Activated naive CD4-positive, alpha-beta T cell treated with anti-CD3 and anti-CD28 coated beads for 36 hours (primary cell): ENCODE measurements at regions not wholly inside any gene's neighbourhood (a gene's known extent, or its start where the extent isn't known, plus 50 kb on each side); places are given as distances from the start of the nearest gene placed in this dataset.
"Not testable (repeated sequence)": the region's sequence is repeated elsewhere in the genome, so short reads cannot be mapped to it uniquely, and the experiment has no call there.

Experiments used
- CTCF ChIA-PET: fragments of 350-600 bp; sonication (Branson Sonifier 250); formaldehyde crosslinking; loops from one replicate; lab custom pipeline; 2021; ENCODE audit warnings: antibody characterized with exemption; lab: Charles Lee
- DNase-seq: peaks from one replicate; pipeline ENCODE4 v3.0.0-alpha.2; 2020
- H3K27ac Mint-ChIP-seq: one replicate; pipeline ENCODE4 v1.8.0; 2021; ENCODE audit warnings: mild to moderate bottlenecking, mixed read lengths
- H3K27me3 Mint-ChIP-seq: one replicate; pipeline ENCODE4 v1.8.0; 2021; ENCODE audit warnings: low read depth, mixed read lengths
- H3K36me3 Mint-ChIP-seq: one replicate; pipeline ENCODE4 v1.8.0; 2021; ENCODE audit warnings: low read depth, mixed read lengths
- H3K4me1 Mint-ChIP-seq: one replicate; pipeline ENCODE4 v1.8.0; 2021; ENCODE audit warnings: low read depth, mixed read lengths
- H3K4me3 Mint-ChIP-seq: one replicate; pipeline ENCODE4 v1.8.0; 2021; ENCODE audit warnings: mild to moderate bottlenecking, moderate library complexity, mixed read lengths
- H3K9me3 Mint-ChIP-seq: one replicate; pipeline ENCODE4 v1.8.0; 2021; ENCODE audit warnings: mixed read lengths
- intact Hi-C: fragments of 100-400 bp; cut with micrococcal nuclease; formaldehyde crosslinking; loops from one replicate; pipeline ENCODE4 v1.15.1; 2023

- H3K4me3 Mint-ChIP-seq, CTCF ChIA-PET, H3K36me3 Mint-ChIP-seq, H3K9me3 Mint-ChIP-seq, DNase-seq, H3K27ac Mint-ChIP-seq, H3K27me3 Mint-ChIP-seq, intact Hi-C loops, H3K4me1 Mint-ChIP-seq: not testable (repeated sequence)
These were observed 333.1 kb upstream of the COX7C start for GRCh38 chr5:86284400-86285190.

GRCh38 chr5:86287437-86287836, 330.3 kb upstream of the COX7C start:
- H3K9me3 Mint-ChIP-seq, H3K36me3 Mint-ChIP-seq, H3K27ac Mint-ChIP-seq, DNase-seq, H3K4me3 Mint-ChIP-seq, CTCF ChIA-PET, H3K4me1 Mint-ChIP-seq, intact Hi-C loops, H3K27me3 Mint-ChIP-seq: not testable (repeated sequence)

DNA sequence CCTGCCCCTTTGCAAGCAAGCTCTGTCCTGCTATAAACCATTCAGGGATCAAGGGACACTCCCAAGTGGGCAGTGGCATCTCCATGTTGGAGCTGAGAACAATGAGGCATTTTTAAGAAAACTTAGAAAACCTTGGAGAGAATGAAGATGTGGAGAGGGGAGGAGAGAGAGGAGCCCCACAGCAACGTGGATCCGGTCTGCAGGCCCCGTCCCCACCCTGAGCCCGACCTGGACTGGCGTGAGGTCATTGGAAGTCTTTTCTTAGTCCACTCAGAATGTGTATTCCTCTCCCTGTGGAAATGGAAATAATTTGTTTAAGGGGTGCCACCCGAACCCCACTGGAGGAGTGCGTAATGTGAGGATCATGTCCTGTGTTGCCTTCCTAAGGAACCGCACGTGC, 328.0 kb upstream of the COX7C start:
- H3K27ac Mint-ChIP-seq, H3K4me1 Mint-ChIP-seq, H3K36me3 Mint-ChIP-seq, H3K9me3 Mint-ChIP-seq, H3K27me3 Mint-ChIP-seq, CTCF ChIA-PET, DNase-seq, H3K4me3 Mint-ChIP-seq, intact Hi-C loops: not testable (repeated sequence)

DNA sequence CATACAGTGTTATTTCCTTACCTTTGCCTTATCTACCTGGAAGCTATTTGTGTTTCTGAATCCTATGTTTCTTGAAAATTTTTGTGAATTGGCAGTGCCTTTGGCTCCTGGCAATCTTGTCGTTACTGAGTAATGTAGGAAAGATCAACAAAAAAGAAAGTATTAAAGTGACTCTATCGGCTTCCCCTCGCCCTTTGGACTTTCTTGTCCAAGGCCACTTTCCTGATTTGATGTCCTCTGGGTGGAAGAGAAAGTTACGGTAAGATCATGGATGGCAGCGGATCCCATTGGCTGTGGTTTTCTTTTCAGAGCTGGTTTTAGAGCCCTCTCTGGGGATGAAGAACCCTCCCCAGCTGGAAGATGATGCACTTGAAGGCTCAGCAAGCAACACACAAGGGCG, 324.9 kb upstream of the COX7C start:
- CTCF ChIA-PET, H3K9me3 Mint-ChIP-seq, H3K4me1 Mint-ChIP-seq, H3K27me3 Mint-ChIP-seq, H3K36me3 Mint-ChIP-seq, intact Hi-C loops, H3K4me3 Mint-ChIP-seq, H3K27ac Mint-ChIP-seq, DNase-seq: not testable (repeated sequence)

DNA sequence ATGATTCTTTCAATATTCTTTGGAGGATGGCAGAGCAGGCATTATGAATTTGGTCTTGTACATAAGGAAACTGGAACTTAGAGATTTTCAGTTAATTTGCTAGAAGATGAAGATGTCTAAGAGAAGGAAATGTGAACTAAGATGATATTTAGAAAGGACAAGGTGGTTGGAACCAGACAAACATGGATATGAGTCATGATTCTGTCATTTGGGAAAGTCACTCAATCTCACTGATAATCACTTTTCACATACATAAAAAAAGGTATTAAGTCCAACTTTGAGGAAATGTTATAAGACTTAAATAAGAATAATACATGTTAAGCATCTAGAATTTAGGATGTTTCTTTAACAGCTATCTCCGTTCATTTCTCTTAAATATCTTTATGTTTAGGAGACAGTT, 315.1 kb upstream of the COX7C start:
- CTCF ChIA-PET, H3K27me3 Mint-ChIP-seq, DNase-seq, H3K4me3 Mint-ChIP-seq, H3K36me3 Mint-ChIP-seq, intact Hi-C loops, H3K4me1 Mint-ChIP-seq, H3K9me3 Mint-ChIP-seq, H3K27ac Mint-ChIP-seq: not testable (repeated sequence)

DNA sequence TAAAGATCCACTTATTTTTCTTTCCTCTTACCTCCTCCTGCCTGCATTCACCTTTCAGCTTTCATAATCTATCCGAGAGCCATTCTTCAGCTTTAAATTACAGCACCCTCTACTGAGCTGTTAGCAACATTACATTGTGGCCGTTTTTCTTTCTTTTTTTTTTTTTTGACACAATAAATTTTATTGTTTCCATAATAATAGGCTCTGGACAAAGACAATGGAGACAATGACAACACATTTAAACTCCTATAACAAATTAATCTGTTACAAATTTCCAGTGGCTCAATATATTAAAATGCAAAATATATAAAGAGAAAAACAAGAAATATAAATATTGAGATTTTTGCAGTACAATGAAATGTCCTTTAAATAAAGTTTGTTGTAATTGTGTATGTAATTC, 312.7 kb upstream of the COX7C start:
- H3K4me3 Mint-ChIP-seq, H3K9me3 Mint-ChIP-seq, intact Hi-C loops, H3K36me3 Mint-ChIP-seq, H3K4me1 Mint-ChIP-seq, H3K27ac Mint-ChIP-seq, CTCF ChIA-PET, DNase-seq, H3K27me3 Mint-ChIP-seq: not testable (repeated sequence)

DNA sequence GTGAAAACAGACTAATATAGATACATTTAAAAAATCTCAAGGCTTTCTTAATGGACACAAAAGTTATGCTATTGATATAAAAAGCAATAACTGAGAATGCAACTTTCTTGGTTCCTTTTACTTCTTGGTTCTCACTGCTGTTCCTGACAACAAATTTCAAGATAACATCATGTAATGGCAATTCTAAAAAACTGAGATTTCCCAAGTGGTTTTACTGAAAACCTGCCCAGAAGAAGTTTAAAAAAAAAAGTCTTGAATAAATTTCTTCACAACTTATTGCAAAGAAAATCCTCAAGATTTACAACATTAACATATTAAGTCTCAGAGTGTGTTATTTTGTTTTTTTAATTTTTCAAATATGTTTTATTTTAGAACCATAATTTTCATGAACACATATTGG, 302.8 kb upstream of the COX7C start:
- H3K27ac Mint-ChIP-seq, result no peak overlapping the region
- CTCF ChIA-PET, result no interaction called here
- H3K36me3 Mint-ChIP-seq, result no peaks in the 10 kb centered on the region
- intact Hi-C loops, result no loop called here
- no peaks in the 10 kb centered on the region for H3K9me3 Mint-ChIP-seq
- no peak for DNase-seq
- H3K4me1 Mint-ChIP-seq, result no peaks in the 10 kb centered on the region
- no peaks in the 10 kb centered on the region for H3K27me3 Mint-ChIP-seq
- H3K4me3 Mint-ChIP-seq, result no peak overlapping the region

DNA sequence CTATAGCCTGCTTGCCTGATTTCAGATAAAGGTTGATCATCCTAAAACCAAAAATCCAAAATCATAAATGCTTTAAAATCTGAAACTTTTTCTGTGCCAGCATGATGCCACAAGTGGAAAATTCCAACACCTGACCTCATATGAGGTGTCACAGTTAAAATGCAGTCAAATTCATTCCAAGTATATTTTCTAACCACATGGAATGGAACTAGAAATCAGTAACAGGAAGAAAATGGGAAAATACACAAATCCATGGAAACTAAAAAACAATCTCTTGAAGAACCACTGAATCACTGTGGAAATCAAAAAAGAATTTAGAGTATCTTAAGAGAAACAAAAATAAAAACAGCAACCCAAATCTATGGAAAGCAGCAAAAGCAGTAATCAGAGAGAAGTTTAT, 297.5 kb upstream of the COX7C start:
- Mint-ChIP-seq H3K9me3 (no peaks in the 10 kb centered on the region), H3K27me3 (no peaks in the 10 kb centered on the region), H3K4me1 (no peaks in the 10 kb centered on the region), H3K36me3 (no peaks in the 10 kb centered on the region), H3K27ac (no peak overlapping the region), H3K4me3 (no peak overlapping the region)
- no peak for DNase-seq
- intact Hi-C loops, result no loop called here
- CTCF ChIA-PET, result no interaction called here

- Mint-ChIP-seq H3K27ac (no peak overlapping the region), H3K9me3 (peaks cover 1% of the 10 kb centered on the region), H3K36me3 (no peaks in the 10 kb centered on the region), H3K4me3 (no peak overlapping the region), H3K4me1 (no peaks in the 10 kb centered on the region), H3K27me3 (no peaks in the 10 kb centered on the region)
- CTCF ChIA-PET, result no interaction called here
- intact Hi-C loops, result no loop called here
- DNase-seq, result no peak
These were observed 288.4 kb upstream of the COX7C start for GRCh38 chr5:86329318-86329717.

DNA sequence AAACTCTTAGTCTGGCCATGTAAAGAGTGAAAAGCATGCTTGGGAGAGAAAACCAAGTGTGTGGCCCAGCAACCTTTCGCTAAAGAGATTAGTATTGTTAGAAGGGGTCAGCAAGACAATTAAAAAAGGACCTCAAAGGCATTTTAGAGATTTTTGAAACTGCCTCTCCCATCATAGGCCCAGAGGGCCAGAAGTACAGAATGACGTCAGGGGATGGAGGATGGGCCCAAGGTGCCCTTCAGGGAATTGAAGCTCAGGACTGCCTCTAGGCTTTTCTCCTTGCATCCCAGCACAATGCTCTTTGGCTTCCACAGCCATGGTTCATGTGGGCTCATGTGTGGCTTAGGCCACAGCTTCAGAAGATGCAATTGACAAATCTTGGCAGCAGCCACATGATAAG, 287.0 kb upstream of the COX7C start:
- Mint-ChIP-seq H3K27ac (no peak overlapping the region), H3K36me3 (no peaks in the 10 kb centered on the region), H3K4me1 (no peaks in the 10 kb centered on the region), H3K27me3 (no peaks in the 10 kb centered on the region), H3K9me3 (peaks cover 1% of the 10 kb centered on the region), H3K4me3 (no peak overlapping the region)
- no peak for DNase-seq
- intact Hi-C loops, result no loop called here
- CTCF ChIA-PET, result no interaction called here

- peaks cover 1% of the 10 kb centered on the region for H3K9me3 Mint-ChIP-seq
- no peaks in the 10 kb centered on the region for H3K27me3 Mint-ChIP-seq
- no peak overlapping the region for H3K27ac Mint-ChIP-seq
- CTCF ChIA-PET, result no interaction called here
- no peak for DNase-seq
- H3K4me3 Mint-ChIP-seq, result no peak overlapping the region
- no peaks in the 10 kb centered on the region for H3K36me3 Mint-ChIP-seq
- intact Hi-C loops, result no loop called here
- no peaks in the 10 kb centered on the region for H3K4me1 Mint-ChIP-seq
These were observed 284.9 kb upstream of the COX7C start for GRCh38 chr5:86332851-86333250.

GRCh38 chr5:86337667-86338460, 279.9 kb upstream of the COX7C start:
- CTCF ChIA-PET, result interaction anchor here (0.7 kb wide), 1 partner anchor 15 kb away, joined by 3 read pairs; no protein-coding TSS in a partner anchor
- intact Hi-C loops, result no loop called here
- no peaks in the 10 kb centered on the region for H3K4me1 Mint-ChIP-seq
- DNase-seq, result no peak
- H3K9me3 Mint-ChIP-seq, result no peaks in the 10 kb centered on the region
- H3K27me3 Mint-ChIP-seq, result no peaks in the 10 kb centered on the region
- H3K27ac Mint-ChIP-seq, result no peak overlapping the region
- H3K36me3 Mint-ChIP-seq, result no peaks in the 10 kb centered on the region
- H3K4me3 Mint-ChIP-seq, result no peak overlapping the region

DNA sequence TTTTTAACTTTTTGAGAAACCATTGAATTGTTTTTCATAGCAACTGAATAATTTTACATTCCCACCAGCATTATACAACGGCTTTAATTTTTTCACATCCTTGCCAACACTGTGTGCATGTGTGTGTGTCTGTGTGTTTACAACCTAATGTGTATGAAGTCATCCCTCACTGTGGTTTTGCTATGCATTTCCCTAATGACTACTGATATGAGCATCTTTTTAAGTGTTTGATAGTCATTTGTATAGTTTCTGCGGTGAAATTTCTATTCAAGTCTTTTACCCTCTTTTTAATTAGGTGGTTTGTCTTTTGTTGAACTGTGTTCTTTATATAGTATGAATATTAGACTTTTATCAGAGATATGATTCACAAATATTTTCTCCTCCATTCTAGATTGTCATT, 263.1 kb upstream of the COX7C start:
- CTCF ChIA-PET, result no interaction called here
- intact Hi-C loops, result no loop called here
- H3K36me3 Mint-ChIP-seq, result no peaks in the 10 kb centered on the region
- no peak overlapping the region for H3K27ac Mint-ChIP-seq
- H3K4me3 Mint-ChIP-seq, result no peak overlapping the region
- H3K27me3 Mint-ChIP-seq, result no peaks in the 10 kb centered on the region
- DNase-seq, result no peak
- H3K9me3 Mint-ChIP-seq, result no peaks in the 10 kb centered on the region
- no peaks in the 10 kb centered on the region for H3K4me1 Mint-ChIP-seq
